DMS114 treated with DMSO at 0.1 percent for 48 hours (cell line): ENCODE measurements at regions not wholly inside any gene's neighbourhood (a gene's known extent, or its start where the extent isn't known, plus 50 kb on each side); places are given as distances from the start of the nearest gene placed in this dataset.

Experiments
- DNase-seq: peaks from one replicate; lab custom pipeline; 2025; ENCODE audit not compliant: unreplicated experiment; lab: John Stamatoyannopoulos, UW

GRCh38 chr3:14307656-14308302 is 94.6 kb upstream of the SLC6A6 start:
- no peak for DNase-seq

- no peak for DNase-seq
Observed at GRCh38 chr3:14311729-14312128, 90.7 kb upstream of the SLC6A6 start.

GRCh38 chr3:14312375-14312774 is 90.0 kb upstream of the SLC6A6 start:
- no peak for DNase-seq

GRCh38 chr3:14317057-14317553 is 85.3 kb upstream of the SLC6A6 start:
- no peak for DNase-seq

- DNase-seq: no peak
Observed at GRCh38 chr3:14318646-14319045, 83.8 kb upstream of the SLC6A6 start.

GRCh38 chr3:14319654-14320182 is 82.7 kb upstream of the SLC6A6 start:
- DNase-seq: peak; percentile 21

GRCh38 chr3:14320219-14320618 is 82.2 kb upstream of the SLC6A6 start:
- DNase-seq: no peak

- no peak for DNase-seq
Observed at GRCh38 chr3:14322001-14322400, 80.4 kb upstream of the SLC6A6 start.

- no peak for DNase-seq
Observed at GRCh38 chr3:14322667-14323295, 79.6 kb upstream of the SLC6A6 start.

GRCh38 chr3:14323401-14324223 is 78.8 kb upstream of the SLC6A6 start:
- no peak for DNase-seq

- DNase-seq: no peak
Observed at GRCh38 chr3:14324224-14324944, 78.0 kb upstream of the SLC6A6 start.

GRCh38 chr3:14328422-14328821 is 74.0 kb upstream of the SLC6A6 start:
- DNase-seq: no peak

GRCh38 chr3:14329116-14329830 is 73.1 kb upstream of the SLC6A6 start:
- DNase-seq: no peak

- no peak for DNase-seq
Observed at GRCh38 chr3:14329842-14330241, 72.6 kb upstream of the SLC6A6 start.

GRCh38 chr3:14330508-14330907 is 71.9 kb upstream of the SLC6A6 start:
- no peak for DNase-seq

GRCh38 chr3:14331251-14331650 is 71.2 kb upstream of the SLC6A6 start:
- DNase-seq: no peak

- DNase-seq: no peak
Observed at GRCh38 chr3:14332392-14332791, 70.0 kb upstream of the SLC6A6 start.

- no peak for DNase-seq
Observed at GRCh38 chr3:14333215-14333614, 69.2 kb upstream of the SLC6A6 start.

- DNase-seq: no peak
Observed at GRCh38 chr3:14333621-14334020, 68.8 kb upstream of the SLC6A6 start.

GRCh38 chr3:14334136-14334535 is 68.3 kb upstream of the SLC6A6 start:
- no peak for DNase-seq
